OCI-LY7 (cell line): ENCODE measurements at regions not wholly inside any gene's neighbourhood (a gene's known extent, or its start where the extent isn't known, plus 50 kb on each side); places are given as distances from the start of the nearest gene placed in this dataset.

ENCODE experiments used
- EZH2phosphoT487 ChIP-seq: fragments of 200-600 bp; sonication (generic); IDR thresholded peaks from 2 replicates; pipeline ENCODE4 v1.6.1; 2018; ENCODE audit warnings: low read depth, borderline replicate concordance, mild to moderate bottlenecking, mixed run types, antibody characterized with exemption, low read length, moderate library complexity, mixed read lengths
- TF ChIP-seq, protein P1 (sequence below): fragments of 200-600 bp; sonication (generic); conservative IDR thresholded peaks from 2 replicates; pipeline ENCODE4 v1.5.1; 2014; ENCODE audit warnings: mild to moderate bottlenecking, antibody characterized with exemption, low read length, moderate library complexity, mixed read lengths

- TF ChIP-seq, protein P1, sequence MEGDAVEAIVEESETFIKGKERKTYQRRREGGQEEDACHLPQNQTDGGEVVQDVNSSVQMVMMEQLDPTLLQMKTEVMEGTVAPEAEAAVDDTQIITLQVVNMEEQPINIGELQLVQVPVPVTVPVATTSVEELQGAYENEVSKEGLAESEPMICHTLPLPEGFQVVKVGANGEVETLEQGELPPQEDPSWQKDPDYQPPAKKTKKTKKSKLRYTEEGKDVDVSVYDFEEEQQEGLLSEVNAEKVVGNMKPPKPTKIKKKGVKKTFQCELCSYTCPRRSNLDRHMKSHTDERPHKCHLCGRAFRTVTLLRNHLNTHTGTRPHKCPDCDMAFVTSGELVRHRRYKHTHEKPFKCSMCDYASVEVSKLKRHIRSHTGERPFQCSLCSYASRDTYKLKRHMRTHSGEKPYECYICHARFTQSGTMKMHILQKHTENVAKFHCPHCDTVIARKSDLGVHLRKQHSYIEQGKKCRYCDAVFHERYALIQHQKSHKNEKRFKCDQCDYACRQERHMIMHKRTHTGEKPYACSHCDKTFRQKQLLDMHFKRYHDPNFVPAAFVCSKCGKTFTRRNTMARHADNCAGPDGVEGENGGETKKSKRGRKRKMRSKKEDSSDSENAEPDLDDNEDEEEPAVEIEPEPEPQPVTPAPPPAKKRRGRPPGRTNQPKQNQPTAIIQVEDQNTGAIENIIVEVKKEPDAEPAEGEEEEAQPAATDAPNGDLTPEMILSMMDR: no peak
- no peak for TF ChIP-seq EZH2phosphoT487
These were observed 97.0 kb downstream of the DISP1 start for GRCh38 chr1:222911866-222912265.
